GM21515 (cell line): ENCODE measurements at regions not wholly inside any gene's neighbourhood (a gene's known extent, or its start where the extent isn't known, plus 50 kb on each side); places are given as distances from the start of the nearest gene placed in this dataset.

ENCODE experiments used
- ATAC-seq: cut with Tn5 transposase; IDR thresholded peaks from one replicate; pipeline ENCODE4 v1.9.1; 2021; ENCODE audit not compliant: unreplicated experiment

- no peak for ATAC-seq
Observed at GRCh38 chr2:187274146-187274545, 173.9 kb downstream of the CALCRL start.

DNA sequence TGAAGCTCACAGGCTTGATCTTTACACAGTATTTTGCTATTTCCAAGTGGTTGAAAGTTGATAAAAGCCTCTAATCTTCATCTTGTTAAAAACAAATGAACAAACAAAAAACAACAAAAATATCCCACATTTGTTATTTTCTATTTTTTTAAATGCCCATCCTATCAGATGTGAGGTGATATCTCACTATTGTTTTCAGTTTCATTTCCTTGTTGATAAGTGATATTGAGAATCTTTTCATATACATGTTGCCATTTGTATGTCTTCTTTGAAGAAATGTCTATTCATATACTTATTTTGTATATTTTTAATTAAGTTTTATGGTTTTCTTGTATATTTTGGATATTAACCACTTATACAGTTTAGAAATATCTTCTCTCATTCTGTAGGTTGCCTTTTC, 175.8 kb downstream of the CALCRL start:
- ATAC-seq, result no peak

DNA sequence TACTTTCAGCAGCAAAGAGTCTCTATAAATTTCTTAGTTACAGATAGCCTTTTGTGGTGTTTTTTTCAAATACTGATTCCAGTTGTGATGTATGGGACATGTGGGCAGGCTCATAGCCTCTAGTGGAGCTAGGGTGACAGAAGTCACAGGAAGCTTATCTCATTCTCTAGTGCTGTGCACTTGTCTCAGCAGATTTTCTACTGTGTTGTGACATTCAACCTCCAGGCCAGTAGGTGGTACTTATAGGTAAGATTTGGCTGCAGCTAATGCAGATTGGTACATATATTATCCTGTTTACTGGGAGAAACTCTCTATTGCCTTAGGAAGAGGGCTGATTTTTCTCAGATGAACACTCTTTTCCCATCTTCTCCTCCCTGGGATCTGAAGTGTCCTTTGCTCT, 176.2 kb downstream of the CALCRL start:
- no peak for ATAC-seq

GRCh38 chr2:187266645-187267044, 181.4 kb downstream of the CALCRL start:
- no peak for ATAC-seq

GRCh38 chr2:187266147-187266546, 181.9 kb downstream of the CALCRL start:
- no peak for ATAC-seq

GRCh38 chr2:187264612-187265011, 183.4 kb downstream of the CALCRL start:
- no peak for ATAC-seq

- no peak for ATAC-seq
Observed at GRCh38 chr2:187263675-187264560, 184.1 kb downstream of the CALCRL start.

GRCh38 chr2:187261705-187262104, 186.3 kb downstream of the CALCRL start:
- no peak for ATAC-seq

DNA sequence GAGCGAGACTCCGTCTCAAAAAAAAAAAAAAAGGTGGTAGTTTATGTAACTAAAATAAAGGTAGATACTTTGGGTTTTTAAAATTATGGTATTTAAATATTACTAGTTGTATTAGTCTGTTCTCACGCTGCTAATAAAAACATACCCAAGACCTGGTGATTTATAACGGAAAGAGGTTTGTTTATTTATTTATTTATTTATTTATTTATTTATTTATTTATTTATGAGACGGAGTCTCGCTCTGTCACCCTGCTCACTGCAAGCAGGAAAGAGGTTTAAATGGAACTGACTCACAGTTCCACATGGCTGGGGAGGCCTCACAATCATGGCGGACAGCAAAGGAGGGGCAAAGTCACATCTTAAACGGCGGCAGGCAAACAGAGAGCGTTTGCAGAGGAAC, 196.0 kb downstream of the CALCRL start:
- no peak for ATAC-seq

- no peak for ATAC-seq
Observed at GRCh38 chr2:187250137-187250536, 197.9 kb downstream of the CALCRL start.

- no peak for ATAC-seq
Observed at GRCh38 chr2:187233811-187234210, 214.2 kb downstream of the CALCRL start.

- no peak for ATAC-seq
Observed at GRCh38 chr2:187232749-187233148, 215.3 kb downstream of the CALCRL start.

DNA sequence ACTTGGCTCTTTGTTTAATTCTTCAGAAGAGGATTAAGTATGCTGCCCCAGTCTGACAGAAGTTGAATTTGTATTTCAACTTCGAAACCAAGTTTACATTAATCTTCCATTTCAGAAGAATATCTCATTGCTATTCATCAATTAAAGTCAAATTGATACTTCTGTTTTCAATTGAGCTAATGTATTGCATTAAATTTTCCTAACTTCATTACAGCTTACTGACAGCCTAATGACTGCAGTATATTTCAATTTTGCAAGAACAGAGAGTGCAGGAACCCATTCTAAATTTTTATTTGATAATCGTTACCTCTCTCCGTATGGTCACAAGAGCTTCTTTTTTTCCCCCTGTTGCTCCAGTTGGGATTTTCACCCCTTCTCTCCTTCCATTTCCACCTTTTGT, 218.0 kb downstream of the CALCRL start:
- no peak for ATAC-seq

- no peak for ATAC-seq
Observed at GRCh38 chr2:187228986-187229385, 219.1 kb downstream of the CALCRL start.

GRCh38 chr2:187224989-187225388, 223.1 kb downstream of the CALCRL start:
- no peak for ATAC-seq

DNA sequence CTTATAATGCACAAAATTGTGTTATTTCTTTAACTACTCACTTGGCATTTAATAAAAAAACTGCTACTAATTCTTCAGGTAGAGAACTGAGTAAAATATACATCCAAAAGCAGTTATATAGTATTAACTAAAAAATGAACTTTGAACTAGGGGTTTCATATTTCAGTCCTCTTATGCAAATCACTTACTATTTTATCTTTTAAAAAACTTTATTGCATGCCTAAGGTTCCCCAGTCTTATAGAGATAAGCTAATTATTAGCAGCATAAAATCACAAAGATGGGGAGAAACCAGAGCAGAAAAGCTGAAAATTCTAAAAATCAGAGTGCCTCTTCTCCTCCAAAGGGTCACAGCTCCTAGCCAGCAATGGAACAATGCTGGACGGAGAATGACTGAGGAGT, 228.0 kb downstream of the CALCRL start:
- no peak for ATAC-seq

- no peak for ATAC-seq
Observed at GRCh38 chr2:187215532-187216240, 232.4 kb downstream of the CALCRL start.

DNA sequence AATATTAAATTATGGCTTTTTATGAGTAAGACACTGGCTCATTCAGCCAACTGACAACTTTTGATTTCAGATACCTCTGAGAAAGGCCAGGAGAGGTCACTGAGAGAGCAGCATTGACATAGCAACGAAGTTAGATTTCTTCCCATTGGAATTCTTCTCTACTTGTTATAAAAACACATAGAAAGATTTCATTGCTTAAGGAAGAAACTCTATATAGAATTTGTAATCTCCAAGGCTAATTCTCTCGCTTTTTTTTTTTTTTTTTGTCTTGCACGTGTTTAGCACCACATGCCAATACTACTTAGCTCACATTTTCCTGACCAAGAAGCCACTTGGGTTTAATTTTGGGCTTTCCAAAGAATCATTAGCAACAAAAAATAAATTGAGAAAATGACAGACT, 233.7 kb downstream of the CALCRL start:
- ATAC-seq, result no peak

- no peak for ATAC-seq
Observed at GRCh38 chr2:187213798-187214197, 234.3 kb downstream of the CALCRL start.

DNA sequence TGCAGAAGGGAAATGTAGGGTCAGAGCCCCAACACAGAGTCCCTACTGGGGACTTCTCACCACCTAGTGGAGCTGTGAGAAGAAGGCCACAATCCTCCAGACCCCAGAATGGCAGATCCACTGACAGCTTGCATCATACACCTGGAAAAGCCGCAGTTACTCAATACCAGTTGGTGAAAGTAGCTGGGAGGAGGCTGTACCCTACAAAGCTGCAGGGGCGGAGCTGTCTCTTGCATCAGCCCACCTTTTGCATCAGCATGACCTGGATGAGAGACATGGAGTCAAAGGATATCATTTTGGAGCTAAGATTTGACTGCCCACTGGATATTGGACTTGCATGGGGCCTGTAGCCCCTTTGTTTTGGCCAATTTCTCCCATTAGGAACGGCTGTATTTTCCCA, 237.3 kb downstream of the CALCRL start:
- no peak for ATAC-seq

- no peak for ATAC-seq
Observed at GRCh38 chr2:187208199-187208785, 239.8 kb downstream of the CALCRL start.

GRCh38 chr2:187207126-187207525, 240.9 kb downstream of the CALCRL start:
- no peak for ATAC-seq
